ENCODE measurements at regions not wholly inside any gene's neighbourhood (a gene's known extent, or its start where the extent isn't known, plus 50 kb on each side); places are given as distances from the start of the nearest gene placed in this dataset.
"Not testable (repeated sequence)": the region's sequence is repeated elsewhere in the genome, so short reads cannot be mapped to it uniquely, and the experiment has no call there.

DNA sequence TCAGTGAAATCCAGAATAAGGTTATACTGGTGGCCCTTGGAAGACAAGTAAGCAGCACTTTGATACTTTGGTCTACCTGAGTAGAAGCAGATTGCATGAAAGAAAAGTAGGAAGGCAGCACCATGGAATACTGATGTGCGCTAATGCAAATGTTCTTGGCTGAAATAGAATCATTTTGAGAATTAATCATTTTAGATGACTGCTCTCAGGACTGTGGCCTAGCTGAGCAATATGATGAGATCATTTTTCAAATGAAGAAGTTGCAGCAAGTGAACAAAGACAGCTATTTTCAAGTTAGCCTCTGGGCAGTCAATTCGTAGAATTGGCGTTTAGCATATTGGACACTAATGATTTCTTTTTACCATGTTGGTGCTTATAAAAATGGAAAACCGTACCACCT lies 483.5 kb downstream of the TMEM232 start:
- DNase-seq (ENCODE audit: low read depth): no peak

DNA sequence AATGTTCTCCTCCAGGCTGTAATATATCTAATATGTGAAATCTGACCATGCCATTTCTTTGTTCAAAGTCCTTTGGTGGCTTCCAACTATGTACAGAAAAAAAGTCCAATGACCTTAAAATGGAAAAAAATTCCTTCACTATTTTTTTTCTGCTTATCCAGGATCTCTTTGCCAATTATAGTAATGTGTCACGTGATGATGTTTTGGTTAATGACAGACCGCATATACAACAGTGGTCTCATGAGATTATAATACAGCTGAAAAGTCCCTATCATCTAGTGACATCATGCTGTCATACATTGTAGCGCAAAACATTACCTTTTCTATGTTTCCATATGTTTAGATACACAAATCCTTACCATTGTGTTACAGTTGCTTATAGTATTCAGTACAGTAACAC lies 477.6 kb downstream of the TMEM232 start:
- no peak for DNase-seq (ENCODE audit: low read depth)

DNA sequence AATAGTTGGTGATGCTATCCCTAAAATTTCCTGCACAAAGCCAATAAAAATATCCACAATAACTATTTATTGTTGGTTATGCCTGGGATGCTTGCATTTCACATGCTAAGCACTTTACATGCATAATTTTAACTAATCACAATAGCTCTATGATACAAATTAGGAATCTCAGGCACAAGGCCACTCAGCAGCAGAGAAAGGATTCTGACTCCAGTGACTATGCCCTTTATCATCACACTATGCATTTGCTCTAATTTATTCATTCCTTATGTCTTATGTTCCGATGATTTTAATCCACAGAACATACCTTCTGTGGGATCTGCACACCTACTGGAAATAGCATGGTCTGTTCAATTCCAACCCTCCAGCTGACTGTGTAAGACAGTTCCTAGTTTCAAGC lies 476.1 kb downstream of the TMEM232 start:
- DNase-seq (ENCODE audit: low read depth): no peak

DNA sequence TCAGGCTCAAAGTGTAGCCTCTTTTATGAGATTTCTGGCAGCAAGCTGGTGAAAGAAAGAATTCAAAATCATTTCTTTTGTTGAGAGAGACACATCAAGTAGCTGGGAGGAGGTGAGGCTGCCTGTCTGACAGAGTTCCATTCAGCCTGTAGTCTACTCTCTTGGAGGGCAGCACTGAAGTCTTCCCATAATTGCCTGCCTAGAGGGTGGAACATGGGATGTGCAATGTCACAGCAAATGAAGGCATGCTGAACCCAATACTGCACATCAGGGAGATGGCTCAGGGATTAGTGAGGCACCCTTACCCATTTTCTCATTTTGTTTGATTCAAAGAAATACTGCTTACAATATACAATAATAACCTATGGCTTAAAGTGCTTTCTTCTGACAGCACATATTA lies 475.7 kb downstream of the TMEM232 start:
- DNase-seq (ENCODE audit: low read depth): no peak

DNA sequence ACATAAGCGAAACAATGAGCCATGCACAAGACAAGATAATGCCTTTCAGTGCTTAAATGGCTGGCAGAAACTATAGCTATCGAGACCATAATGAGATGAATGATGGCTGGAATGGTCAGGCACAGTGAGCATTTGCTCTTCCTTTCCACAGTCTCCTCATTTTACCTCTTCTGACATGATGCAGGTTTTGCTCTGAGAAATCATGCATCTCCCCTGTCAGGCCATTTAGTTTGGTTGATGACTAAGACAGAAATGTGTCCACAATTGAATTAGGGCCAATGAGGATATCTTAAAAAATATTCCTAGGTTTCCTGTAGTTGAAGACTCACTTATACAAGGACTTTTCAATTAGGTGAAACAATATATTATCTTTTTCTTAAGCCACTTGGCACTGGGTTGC lies 475.1 kb downstream of the TMEM232 start:
- DNase-seq (ENCODE audit: low read depth): peak; percentile 8

DNA sequence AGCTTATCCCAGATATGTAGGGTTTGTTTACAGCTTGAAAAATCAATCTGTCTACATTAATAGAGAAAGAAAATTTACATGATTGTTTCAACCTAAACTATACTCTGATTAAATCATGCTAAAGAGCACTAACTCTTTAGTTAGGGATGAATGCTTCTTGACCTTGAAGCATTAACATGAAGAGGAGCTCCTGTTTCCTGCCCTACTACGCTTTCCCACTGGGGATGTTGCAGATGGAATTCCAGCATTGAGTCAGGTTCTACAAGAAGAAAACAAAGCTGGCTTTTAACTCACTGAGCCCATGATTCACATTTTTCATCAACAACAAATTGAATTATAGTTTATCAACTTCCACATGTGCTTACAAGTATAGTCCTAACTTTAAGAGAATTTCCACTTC lies 471.3 kb downstream of the TMEM232 start:
- no peak for DNase-seq (ENCODE audit: low read depth)

DNA sequence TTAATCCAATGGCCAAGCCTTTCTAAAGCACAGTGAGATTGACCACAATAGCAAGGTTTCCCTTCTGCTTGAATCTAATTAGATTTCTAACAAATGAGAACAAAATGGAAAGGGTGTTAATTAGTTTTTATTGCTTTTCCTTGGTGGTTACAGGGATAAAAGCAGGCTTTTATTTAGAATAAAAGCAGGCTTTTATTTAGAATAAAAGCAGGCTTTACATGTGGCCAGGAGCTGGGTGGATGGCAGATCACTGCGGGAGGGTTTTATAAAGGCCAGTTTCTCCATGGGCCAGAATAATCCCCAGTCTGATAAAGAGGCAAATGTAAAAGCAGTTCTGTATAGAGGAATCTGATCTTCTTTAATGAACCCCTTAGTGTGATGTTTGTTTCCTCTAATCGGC lies 470.2 kb downstream of the TMEM232 start:
- DNase-seq (ENCODE audit: low read depth): no peak

DNA sequence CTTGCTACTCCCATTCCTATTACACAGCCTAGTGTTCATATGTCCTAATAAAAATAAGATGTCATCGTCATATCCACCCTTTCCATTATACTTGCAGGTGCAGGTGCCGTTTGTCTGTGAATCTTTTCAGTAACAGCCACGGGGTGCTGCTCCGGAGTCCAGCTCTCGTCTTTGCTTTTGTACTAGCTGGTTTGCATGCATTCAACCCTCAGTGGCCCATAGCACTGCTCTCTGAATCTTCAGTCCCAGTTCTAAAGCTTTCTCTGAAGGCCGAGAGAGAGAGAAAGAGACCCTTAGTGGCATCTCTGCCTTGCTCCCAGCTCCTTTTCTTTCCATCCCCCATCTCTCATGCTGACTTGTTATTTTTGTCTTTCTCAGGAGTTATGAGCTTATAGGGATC lies 468.5 kb downstream of the TMEM232 start:
- no peak for DNase-seq (ENCODE audit: low read depth)

DNA sequence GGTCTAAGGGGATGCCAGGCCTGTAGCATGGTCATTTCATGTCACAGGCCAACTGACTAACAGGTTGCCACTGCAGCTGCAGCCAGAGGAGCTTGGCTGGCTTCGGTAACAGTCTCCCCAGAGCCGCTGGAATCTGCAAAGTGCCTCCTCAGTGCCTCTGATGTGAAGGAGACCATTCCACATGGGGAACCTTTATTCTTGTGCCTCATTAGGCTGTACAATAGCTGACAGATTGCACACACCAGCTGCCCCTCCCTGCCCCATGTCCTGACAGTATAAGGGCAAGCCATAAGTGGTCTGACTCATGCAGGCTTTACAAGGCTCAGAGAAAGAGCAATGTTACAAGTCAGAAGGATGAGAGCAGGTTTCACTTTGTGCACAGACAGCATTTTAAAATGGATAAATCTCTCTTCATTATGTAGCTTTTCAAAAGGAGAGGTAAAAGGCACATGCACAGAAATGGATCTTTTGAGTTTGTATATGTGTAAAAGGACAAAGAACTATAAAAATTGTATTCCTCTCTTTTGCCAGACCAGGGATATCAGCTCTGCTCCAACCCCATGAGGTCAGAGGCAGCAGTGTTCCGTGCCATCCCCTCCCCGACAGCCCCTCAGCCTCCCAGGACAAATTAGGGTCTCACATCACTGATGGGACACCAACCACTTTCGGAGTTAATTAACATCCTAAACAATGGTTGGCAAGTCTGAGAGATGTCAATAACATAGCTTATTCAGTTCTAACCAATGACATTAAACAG lies 467.8 kb downstream of the TMEM232 start:
- peak; percentile 64 for DNase-seq (ENCODE audit: low read depth)

DNA sequence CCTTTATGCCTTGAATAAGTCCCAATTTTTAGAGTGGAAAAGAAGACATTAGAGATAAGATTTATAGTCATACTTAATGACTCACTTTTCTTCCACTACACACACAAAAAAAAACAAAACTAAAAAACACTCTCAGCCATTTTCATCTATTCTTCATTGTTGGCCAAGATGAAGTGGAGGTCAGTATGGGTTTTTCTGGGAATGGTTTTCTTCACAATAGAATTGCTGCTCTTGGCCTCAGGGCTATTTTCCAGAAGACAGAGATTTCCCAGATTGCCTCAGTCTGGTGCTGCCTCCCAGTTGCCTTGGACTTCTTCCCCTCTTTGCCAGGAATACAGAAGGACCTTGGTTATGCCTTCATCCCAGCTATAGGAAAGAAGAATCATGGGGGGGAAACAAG lies 463.7 kb downstream of the TMEM232 start:
- peak; percentile 14 for DNase-seq (ENCODE audit: low read depth)

DNA sequence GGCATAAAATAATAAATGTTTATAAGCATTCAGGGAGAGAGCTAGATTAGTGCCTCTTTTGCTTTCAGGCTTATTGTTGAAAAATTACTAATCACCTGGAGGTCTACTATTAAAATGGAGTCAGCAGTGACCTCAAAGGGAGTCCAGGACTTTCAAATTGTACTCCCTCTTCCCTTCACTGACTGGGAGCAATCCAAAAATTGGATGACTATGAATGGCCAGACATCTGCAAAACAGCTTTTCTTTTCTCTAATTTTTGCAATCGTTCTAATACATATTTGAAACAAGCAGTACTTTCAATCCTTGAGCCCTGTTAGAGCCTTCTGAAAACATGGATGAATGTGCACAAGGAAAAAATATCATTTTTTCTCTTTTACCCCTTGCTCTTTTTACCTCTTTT lies 461.8 kb downstream of the TMEM232 start:
- no peak for DNase-seq (ENCODE audit: low read depth)

DNA sequence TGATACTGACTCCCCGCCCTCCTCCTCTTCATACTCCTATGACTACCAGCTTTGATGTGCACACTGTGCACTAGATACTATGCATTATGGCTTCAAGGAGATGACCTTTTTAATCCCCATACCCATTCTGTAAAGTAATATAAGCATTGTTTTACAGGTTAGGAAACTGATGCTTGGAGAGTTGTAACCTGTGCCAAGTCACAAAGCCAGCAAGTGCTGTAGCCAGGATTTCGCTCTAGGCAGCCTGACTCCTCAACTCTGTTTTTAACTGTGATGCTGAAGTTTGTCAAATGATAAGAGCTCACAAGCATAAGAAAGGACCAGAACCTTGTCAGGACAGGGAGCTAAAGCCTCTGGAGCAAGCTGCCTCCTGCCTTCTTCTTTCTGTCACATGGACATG lies 461.3 kb downstream of the TMEM232 start:
- no peak for DNase-seq (ENCODE audit: low read depth)

DNA sequence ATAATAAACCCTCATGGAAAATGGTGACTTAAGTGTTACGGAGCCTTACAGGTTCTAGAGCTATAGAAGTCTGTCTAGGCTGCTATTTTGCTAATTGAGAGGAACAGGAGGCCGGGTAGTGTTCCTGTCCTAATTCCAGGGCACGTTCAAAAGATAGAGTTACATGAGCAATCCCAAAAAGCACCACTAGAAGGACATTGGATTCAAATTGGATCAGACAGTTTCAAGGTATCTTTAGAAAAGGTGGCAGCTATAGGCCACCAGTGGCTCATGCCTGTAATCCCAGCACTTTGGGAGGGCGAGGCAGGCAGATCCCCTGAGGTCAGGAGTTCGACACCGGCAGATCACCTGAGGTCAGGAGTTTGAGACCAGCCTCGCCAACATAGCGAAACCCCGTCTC lies 458.8 kb downstream of the TMEM232 start:
- DNase-seq (ENCODE audit: low read depth): no peak

DNA sequence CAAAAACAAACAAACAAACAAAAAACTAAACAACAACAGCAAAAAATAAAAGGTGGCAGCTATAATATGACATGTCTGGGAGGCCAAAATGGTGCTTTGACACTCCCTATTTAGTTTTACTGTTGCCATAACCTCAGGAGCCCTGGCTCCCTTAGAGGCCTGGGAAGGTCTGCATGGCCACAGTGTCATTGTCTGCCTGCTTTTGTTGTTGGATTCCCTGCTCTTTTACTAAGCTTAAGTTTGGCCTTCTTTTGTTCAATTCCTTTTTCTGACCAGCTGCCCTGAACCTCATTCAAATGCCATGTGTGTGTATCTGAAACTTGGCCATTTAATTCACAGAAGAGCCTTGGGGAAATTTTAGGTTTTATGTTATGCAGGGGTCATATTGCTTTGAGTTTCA lies 458.2 kb downstream of the TMEM232 start:
- no peak for DNase-seq (ENCODE audit: low read depth)

DNA sequence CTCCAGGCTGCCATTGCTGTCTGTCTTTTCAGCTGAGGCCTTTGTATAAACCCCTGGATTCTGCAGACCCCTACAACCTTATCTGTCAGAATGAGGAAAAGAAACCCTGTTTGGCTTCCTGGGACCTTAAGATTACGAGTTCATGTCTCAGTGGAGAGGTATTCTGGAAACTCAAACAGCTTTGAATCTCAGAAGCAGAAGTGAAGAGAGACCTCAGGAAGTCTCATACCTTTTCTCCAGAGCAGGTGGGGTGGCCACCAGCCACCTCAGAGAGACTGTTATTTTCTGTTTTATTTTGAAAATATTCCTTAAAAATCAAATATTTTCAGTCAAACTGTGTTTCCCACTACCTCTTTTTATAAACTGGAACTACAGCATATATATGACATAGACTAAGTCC lies 457.5 kb downstream of the TMEM232 start:
- DNase-seq (ENCODE audit: low read depth): no peak

DNA sequence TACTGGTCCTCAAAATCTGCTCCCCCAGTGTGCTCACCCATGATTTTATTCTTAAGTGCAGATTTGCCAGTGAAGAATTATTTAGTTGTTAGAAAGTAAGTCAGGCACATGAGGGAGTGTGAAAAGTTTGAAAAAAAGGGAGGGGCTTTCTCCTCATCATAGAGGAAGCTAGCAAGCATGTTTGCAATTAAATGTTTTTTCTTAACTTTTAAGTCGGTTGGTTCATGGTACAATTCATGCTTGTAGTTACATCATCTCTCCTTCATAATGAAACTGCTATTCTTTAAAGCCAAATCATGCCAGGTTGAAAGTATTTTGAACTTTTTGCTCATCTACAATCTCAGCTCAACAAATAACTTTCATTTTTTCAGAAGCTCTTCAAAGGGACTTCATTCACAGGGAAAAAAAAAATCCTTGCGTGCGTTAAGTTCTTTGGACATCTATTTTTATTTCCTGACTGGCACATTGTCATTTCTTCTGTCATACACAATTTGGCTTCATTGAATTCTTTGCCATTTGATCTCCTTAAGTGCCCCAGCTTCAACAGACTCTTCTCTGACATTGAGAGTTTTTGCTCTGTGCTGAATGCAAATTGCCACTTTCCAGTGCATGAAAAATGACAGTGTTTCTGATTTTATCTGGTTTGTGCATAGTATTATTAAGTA lies 456.9 kb downstream of the TMEM232 start:
- no peak for DNase-seq (ENCODE audit: low read depth)

DNA sequence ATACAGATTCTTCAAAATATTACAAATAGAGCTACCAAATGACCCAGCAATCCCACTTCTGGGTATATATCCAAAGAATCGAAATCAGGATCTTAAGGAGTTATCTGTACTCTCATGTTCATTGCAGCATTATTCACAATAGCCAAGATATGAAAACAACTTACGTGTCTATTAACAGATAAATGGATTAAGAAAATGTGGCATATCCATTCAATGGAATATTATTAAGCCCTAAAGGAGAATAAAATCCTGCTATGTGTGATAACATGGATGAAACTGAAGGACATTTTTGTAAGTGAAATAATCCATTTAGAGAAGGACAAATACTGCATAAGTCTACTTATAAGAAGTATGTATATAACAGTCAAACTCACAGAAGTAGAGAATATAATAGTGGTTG lies 450.6 kb downstream of the TMEM232 start:
- DNase-seq (ENCODE audit: low read depth): no peak

DNA sequence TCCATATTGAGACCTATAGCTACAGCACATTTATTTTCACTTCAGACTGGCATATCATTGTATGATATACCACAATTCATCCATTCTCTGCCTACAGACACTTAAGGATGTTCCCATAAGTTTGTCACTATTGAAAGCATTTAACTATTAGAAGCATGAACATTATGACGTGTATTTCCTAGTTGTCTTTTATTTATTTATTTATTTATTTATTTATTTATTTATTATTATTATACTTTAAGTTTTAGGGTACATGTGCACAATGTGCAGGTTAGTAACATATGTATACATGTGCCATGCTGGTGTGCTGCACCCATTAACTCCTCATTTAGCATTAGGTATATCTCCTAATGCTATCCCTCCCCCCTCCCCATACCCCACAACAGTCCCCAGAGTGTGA lies 448.0 kb downstream of the TMEM232 start:
- not testable (repeated sequence) for DNase-seq (ENCODE audit: low read depth)

DNA sequence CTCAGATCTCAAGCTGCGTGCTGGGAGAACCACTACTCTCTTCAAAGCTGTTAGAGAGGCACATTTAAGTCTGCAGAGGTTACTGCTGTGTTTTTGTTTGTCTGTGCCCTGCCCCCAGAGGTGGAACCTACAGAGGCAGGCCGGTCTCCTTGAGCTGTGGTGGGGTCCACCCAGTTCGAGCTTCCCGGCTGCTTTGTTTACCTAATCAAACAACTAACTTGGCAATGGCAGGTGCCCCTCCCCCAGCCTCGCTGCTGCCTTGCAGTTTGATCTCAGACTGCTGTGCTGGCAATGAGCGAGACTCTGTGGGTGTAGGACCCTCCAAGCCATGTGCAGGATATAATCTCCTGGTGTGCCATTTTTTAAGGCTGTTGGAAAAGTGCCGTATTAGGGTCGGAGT lies 442.4 kb downstream of the TMEM232 start:
- not testable (repeated sequence) for DNase-seq (ENCODE audit: low read depth)

DNA sequence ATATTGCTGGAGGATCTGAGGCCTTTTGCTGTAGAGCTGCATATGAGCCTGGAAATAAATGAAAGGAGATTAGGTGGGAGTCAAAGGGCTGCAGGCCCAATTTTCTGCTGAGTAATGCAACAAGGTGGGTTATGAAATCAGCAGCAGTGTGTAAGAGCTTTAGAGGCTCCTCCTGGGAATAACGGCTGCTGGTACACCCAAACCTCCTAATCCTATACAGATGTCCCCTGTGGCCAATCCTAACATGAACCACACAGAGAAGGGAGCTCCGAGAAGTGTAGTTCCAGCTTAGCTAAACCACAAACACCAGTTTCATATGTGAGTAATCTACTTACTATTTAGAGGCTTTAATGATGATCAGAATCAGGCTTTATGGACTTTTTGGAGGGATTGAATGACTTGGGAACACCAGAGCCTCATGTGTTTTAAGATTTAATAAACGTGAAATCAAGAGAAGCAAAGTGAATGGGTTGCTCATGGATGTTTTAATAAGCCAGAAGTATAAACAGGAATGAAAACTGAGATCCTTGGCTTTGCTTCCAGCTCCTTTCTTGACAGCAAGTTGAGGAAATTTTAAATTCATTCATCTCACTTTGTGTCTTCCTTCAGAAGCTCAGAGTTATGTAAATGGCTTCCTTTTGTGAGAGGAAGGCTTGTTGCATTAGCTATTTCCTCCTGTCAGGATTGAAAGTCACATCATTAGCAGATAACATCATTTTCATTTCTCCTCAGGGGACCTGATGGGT lies 437.5 kb downstream of the TMEM232 start:
- DNase-seq (ENCODE audit: low read depth): no peak

DNA sequence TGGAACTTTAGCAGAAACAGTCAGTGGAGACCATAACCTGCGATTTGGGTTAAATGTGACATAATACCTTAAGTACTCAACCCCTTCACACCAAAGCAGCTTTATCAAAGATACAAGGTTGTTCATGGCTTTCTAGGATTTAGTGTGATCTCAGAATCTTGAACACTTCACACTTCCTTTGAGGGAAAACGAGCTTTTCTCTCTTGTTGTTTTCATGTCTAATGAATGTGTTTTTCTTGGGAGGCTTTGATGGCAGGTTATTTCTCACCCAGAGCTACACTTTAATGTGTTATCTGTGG lies 437.0 kb downstream of the TMEM232 start:
- DNase-seq (ENCODE audit: low read depth): no peak

DNA sequence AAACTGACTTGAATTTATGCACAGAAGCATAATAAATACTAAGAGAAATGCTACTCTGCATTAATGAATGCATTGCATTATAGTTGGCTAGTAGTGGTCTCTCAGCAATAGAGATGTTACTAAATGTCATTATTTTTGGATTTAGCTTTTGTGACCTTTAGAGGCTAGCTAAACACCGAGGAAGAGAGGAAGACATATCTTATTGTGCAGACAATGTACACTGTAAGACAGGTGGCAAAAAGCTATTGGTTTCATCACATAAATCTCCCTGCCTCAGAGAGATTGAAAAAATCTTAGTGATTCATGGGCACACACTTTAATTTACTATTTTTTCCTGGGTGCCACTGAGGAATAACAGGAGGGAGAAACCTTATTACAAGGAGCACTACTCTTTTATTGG lies 435.9 kb downstream of the TMEM232 start:
- no peak for DNase-seq (ENCODE audit: low read depth)

DNA sequence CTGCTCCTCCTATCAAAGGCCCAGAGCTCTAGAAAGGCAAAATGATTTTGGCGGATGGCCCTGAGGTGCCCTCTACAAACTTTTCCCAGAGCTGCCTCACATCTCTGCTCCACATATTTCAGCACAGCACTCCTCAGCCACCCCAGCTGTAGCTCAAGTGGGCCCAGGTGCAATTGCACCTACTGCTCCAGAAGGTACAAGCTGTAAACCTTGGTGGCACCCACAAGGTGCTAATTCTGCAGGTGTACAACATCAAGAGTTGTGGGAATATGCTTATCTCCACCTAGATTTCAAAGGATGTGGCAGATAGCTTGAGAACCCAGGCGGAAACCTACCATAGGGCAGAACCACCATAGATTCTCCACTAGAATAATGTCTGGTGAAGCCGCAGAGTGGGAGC lies 432.2 kb downstream of the TMEM232 start:
- DNase-seq (ENCODE audit: low read depth): no peak
